Adipocyte (in vitro differentiated cells): ENCODE measurements at regions not wholly inside any gene's neighbourhood (a gene's known extent, or its start where the extent isn't known, plus 50 kb on each side); places are given as distances from the start of the nearest gene placed in this dataset.
A peak's percentile ranks its signal among the peaks of the same experiment; 100 is the strongest.

Source experiments
- DNase-seq: peaks from one replicate; pipeline ENCODE4 v3.0.0-alpha.2; 2015; ENCODE audit warnings: low read depth
- H3K27me3 ChIP-seq: replicated peaks from 2 replicates; pipeline ENCODE4 v1.7.0; 2013; ENCODE audit warnings: mild to moderate bottlenecking, low read length, moderate library complexity; ENCODE audit not compliant: control insufficient read depth, insufficient read depth
- H3K36me3 ChIP-seq: 2 replicates; pipeline ENCODE4 v1.7.0; 2013; ENCODE audit warnings: low read length, mild to moderate bottlenecking, moderate library complexity; ENCODE audit not compliant: control insufficient read depth, insufficient read depth, severe bottlenecking
- H3K4me1 ChIP-seq: 2 replicates; pipeline ENCODE4 v1.7.0; 2013; ENCODE audit warnings: mild to moderate bottlenecking, low read length, moderate library complexity; ENCODE audit not compliant: control insufficient read depth, insufficient read depth
- H3K4me3 ChIP-seq: 2 replicates; pipeline ENCODE4 v1.7.0; 2013; ENCODE audit warnings: mild to moderate bottlenecking, low read length, moderate library complexity
- H3K9ac ChIP-seq: 2 replicates; pipeline ENCODE4 v1.7.0; 2013; ENCODE audit warnings: mild to moderate bottlenecking, low read length, moderate library complexity
- H3K9me3 ChIP-seq: 2 replicates; pipeline ENCODE4 v1.7.0; 2013; ENCODE audit warnings: mild to moderate bottlenecking, low read length, moderate library complexity; ENCODE audit not compliant: control insufficient read depth

GRCh38 chr3:68004091-68004490 is 349.7 kb upstream of the SUCLG2 start:
- no peak for DNase-seq
- Histone ChIP-seq H3K4me3 (no peak overlapping the region), H3K36me3 (no peaks in the 10 kb centered on the region), H3K9ac (no peak overlapping the region), H3K27me3 (peaks cover 20% of the 10 kb centered on the region), H3K9me3 (peaks cover 6% of the 10 kb centered on the region), H3K4me1 (no peaks in the 10 kb centered on the region)

GRCh38 chr3:67998281-67998680 is 343.9 kb upstream of the SUCLG2 start:
- no peaks in the 10 kb centered on the region for H3K4me1 ChIP-seq
- H3K4me3 ChIP-seq, result no peak overlapping the region
- H3K36me3 ChIP-seq, result no peaks in the 10 kb centered on the region
- H3K9ac ChIP-seq, result no peak overlapping the region
- H3K27me3 ChIP-seq, result no peaks in the 10 kb centered on the region
- no peak for DNase-seq
- peaks cover 6% of the 10 kb centered on the region for H3K9me3 ChIP-seq

GRCh38 chr3:67995206-67995605 is 340.8 kb upstream of the SUCLG2 start:
- no peaks in the 10 kb centered on the region for H3K36me3 ChIP-seq
- no peaks in the 10 kb centered on the region for H3K9me3 ChIP-seq
- no peak overlapping the region for H3K9ac ChIP-seq
- no peak for DNase-seq
- no peak overlapping the region for H3K4me3 ChIP-seq
- no peaks in the 10 kb centered on the region for H3K4me1 ChIP-seq
- H3K27me3 ChIP-seq, result no peaks in the 10 kb centered on the region

- no peak overlapping the region for H3K9ac ChIP-seq
- no peaks in the 10 kb centered on the region for H3K27me3 ChIP-seq
- no peak for DNase-seq
- H3K4me1 ChIP-seq, result no peaks in the 10 kb centered on the region
- H3K4me3 ChIP-seq, result no peak overlapping the region
- H3K36me3 ChIP-seq, result no peaks in the 10 kb centered on the region
- peaks cover 3% of the 10 kb centered on the region for H3K9me3 ChIP-seq
Observed at GRCh38 chr3:67986706-67987105, 332.3 kb upstream of the SUCLG2 start.

- no peaks in the 10 kb centered on the region for H3K36me3 ChIP-seq
- H3K9me3 ChIP-seq, result peaks cover 3% of the 10 kb centered on the region
- H3K9ac ChIP-seq, result no peak overlapping the region
- H3K27me3 ChIP-seq, result no peaks in the 10 kb centered on the region
- H3K4me3 ChIP-seq, result no peak overlapping the region
- no peaks in the 10 kb centered on the region for H3K4me1 ChIP-seq
- DNase-seq, result no peak
Observed at GRCh38 chr3:67983166-67983565, 328.8 kb upstream of the SUCLG2 start.

- H3K4me3 ChIP-seq, result no peak overlapping the region
- no peak for DNase-seq
- H3K27me3 ChIP-seq, result no peaks in the 10 kb centered on the region
- H3K9me3 ChIP-seq, result peaks cover 3% of the 10 kb centered on the region
- no peaks in the 10 kb centered on the region for H3K36me3 ChIP-seq
- no peak overlapping the region for H3K9ac ChIP-seq
- H3K4me1 ChIP-seq, result no peaks in the 10 kb centered on the region
Observed at GRCh38 chr3:67981077-67981476, 326.7 kb upstream of the SUCLG2 start.

GRCh38 chr3:67979342-67979741 is 324.9 kb upstream of the SUCLG2 start:
- Histone ChIP-seq H3K4me1 (no peaks in the 10 kb centered on the region), H3K9me3 (peaks cover 3% of the 10 kb centered on the region), H3K36me3 (no peaks in the 10 kb centered on the region), H3K4me3 (no peak overlapping the region), H3K27me3 (no peaks in the 10 kb centered on the region), H3K9ac (no peak overlapping the region)
- no peak for DNase-seq

- no peak overlapping the region for H3K9ac ChIP-seq
- no peaks in the 10 kb centered on the region for H3K27me3 ChIP-seq
- H3K36me3 ChIP-seq, result no peaks in the 10 kb centered on the region
- H3K9me3 ChIP-seq, result no peaks in the 10 kb centered on the region
- no peak for DNase-seq
- H3K4me1 ChIP-seq, result no peaks in the 10 kb centered on the region
- no peak overlapping the region for H3K4me3 ChIP-seq
Observed at GRCh38 chr3:67977762-67978161, 323.4 kb upstream of the SUCLG2 start.

- H3K9me3 ChIP-seq, result peaks cover 6% of the 10 kb centered on the region
- no peak for DNase-seq
- no peaks in the 10 kb centered on the region for H3K27me3 ChIP-seq
Observed at GRCh38 chr3:67976663-67977062, 322.3 kb upstream of the SUCLG2 start.

GRCh38 chr3:67964596-67964995 is 310.2 kb upstream of the SUCLG2 start:
- H3K4me1 ChIP-seq, result no peaks in the 10 kb centered on the region
- DNase-seq, result no peak
- H3K9me3 ChIP-seq, result peaks cover 3% of the 10 kb centered on the region
- H3K9ac ChIP-seq, result no peak overlapping the region
- no peak overlapping the region for H3K4me3 ChIP-seq
- no peaks in the 10 kb centered on the region for H3K36me3 ChIP-seq
- H3K27me3 ChIP-seq, result no peaks in the 10 kb centered on the region

More at GRCh38 chr3:67976663-67977062, 322.3 kb upstream of the SUCLG2 start:
- Histone ChIP-seq H3K9ac (no peak overlapping the region), H3K4me1 (no peaks in the 10 kb centered on the region), H3K36me3 (no peaks in the 10 kb centered on the region), H3K4me3 (no peak overlapping the region)

- no peak for DNase-seq
- H3K4me3 ChIP-seq, result no peak overlapping the region
- no peaks in the 10 kb centered on the region for H3K27me3 ChIP-seq
- no peaks in the 10 kb centered on the region for H3K4me1 ChIP-seq
- no peaks in the 10 kb centered on the region for H3K36me3 ChIP-seq
- H3K9me3 ChIP-seq, result peaks cover 3% of the 10 kb centered on the region
- H3K9ac ChIP-seq, result no peak overlapping the region
Observed at GRCh38 chr3:67957268-67957667, 302.9 kb upstream of the SUCLG2 start.

GRCh38 chr3:67947808-67948508 is 293.5 kb upstream of the SUCLG2 start:
- Histone ChIP-seq H3K36me3 (no peaks in the 10 kb centered on the region), H3K4me1 (no peaks in the 10 kb centered on the region), H3K4me3 (no peak overlapping the region), H3K9ac (no peak overlapping the region), H3K9me3 (no peaks in the 10 kb centered on the region), H3K27me3 (no peaks in the 10 kb centered on the region)
- peak; percentile 8 for DNase-seq
